ENCODE measurements at regions not wholly inside any gene's neighbourhood (a gene's known extent, or its start where the extent isn't known, plus 50 kb on each side); places are given as distances from the start of the nearest gene placed in this dataset.
"Not testable (repeated sequence)": the region's sequence is repeated elsewhere in the genome, so short reads cannot be mapped to it uniquely, and the experiment has no call there.

DNA sequence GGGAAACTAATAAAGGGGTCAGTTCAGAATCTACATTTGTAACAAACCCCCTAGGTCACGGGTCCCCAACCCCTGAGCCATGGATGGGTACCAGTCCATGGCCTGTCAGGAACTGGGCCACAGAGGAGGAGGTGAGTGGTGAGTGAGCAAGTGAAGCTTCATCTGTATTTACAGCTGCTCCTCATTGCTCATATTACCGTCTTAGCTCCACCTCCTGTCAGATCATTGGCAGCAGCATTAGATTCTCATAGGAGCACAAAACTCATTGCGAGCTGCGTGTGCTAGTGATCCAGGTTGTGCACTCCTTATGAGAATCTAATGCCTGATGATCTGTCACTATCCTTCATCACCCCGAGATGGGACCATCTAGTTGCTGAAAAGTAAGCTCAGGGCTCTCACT, 88.4 kb upstream of the MPP7 start:
- DNase-seq (ENCODE audit: low read depth, low spot score) = no peak

- DNase-seq (ENCODE audit: low read depth, low spot score) = no peak
These were observed 91.2 kb upstream of the MPP7 start for GRCh38 chr10:28393956-28394568.

DNA sequence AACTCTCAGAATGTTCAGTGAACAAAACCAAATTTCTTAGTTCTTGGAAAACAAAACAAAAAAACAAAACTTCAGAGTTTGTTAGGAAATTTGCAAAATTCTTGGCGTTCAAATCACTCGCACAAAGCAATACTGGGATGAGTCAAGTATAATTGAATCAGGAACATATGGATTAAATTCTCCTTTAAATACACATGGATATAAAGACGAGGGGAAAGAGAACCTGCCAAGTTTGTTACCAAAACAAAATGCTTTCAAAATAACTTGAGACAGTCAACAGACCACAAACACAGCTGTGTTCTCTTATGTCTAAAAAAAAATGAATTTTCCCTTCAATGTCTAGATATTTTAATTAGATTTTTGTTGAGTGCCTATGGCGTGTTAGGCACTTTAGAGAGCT, 93.5 kb upstream of the MPP7 start:
- no peak for DNase-seq (ENCODE audit: low read depth, low spot score)

GRCh38 chr10:28397229-28397628, 94.4 kb upstream of the MPP7 start:
- no peak for DNase-seq (ENCODE audit: low read depth, low spot score)

- DNase-seq (ENCODE audit: low read depth, low spot score) = no peak
These were observed 97.3 kb upstream of the MPP7 start for GRCh38 chr10:28400176-28400575.

GRCh38 chr10:28400681-28401080, 97.8 kb upstream of the MPP7 start:
- DNase-seq (ENCODE audit: low read depth, low spot score) = no peak

- DNase-seq (ENCODE audit: low read depth, low spot score) = not testable (repeated sequence)
These were observed 99.8 kb upstream of the MPP7 start for GRCh38 chr10:28402611-28403073.

- DNase-seq (ENCODE audit: low read depth, low spot score) = no peak
These were observed 100.2 kb upstream of the MPP7 start for GRCh38 chr10:28403090-28403489.

GRCh38 chr10:28408237-28408777, 105.4 kb upstream of the MPP7 start:
- DNase-seq (ENCODE audit: low read depth, low spot score) = no peak

- no peak for DNase-seq (ENCODE audit: low read depth, low spot score)
These were observed 107.7 kb upstream of the MPP7 start for GRCh38 chr10:28410420-28411135.

GRCh38 chr10:28411136-28411460, 108.2 kb upstream of the MPP7 start:
- DNase-seq (ENCODE audit: low read depth, low spot score) = no peak

GRCh38 chr10:28411648-28412047, 108.8 kb upstream of the MPP7 start:
- no peak for DNase-seq (ENCODE audit: low read depth, low spot score)

DNA sequence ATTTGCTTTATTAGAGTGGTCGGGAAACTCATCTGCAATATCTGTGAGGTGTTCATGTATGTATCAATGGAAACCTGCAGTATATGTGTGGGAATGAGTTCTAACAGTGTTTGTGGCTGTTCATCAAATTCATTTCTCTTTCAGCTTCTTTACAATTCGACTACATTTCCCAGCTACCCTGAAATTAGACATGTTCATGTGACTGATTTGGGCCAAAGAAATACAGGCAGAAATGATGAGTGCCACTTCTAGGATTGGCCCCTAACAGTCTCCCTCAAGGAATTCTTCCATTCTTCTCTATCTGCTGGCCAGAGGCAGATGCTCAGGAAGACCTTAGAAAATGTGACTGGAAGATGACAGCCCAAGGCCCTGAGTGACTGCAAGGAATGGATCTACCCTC, 114.8 kb upstream of the WAC start:
- no peak for DNase-seq (ENCODE audit: low read depth, low spot score)

DNA sequence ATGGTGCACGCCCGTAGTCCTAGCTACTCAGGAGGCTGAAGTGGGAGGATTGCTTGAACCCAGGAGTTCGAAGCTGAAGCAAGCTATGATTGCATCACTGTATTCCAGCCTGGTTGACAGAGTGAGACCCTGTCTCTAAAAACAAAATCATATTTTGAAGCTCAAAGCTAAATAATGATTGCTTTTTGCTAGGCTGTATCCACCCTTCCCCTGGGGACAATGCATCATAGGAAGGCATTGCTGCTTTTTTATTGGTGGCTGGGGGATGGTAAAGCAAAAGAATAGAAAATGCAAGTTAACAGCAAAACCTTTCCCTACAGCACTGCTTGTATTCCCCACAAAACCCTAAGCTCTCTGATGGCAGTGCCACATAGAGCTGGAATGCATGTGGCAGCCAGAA, 107.5 kb upstream of the WAC start:
- no peak for DNase-seq (ENCODE audit: low read depth, low spot score)

GRCh38 chr10:28426392-28427159, 106.3 kb upstream of the WAC start:
- no peak for DNase-seq (ENCODE audit: low read depth, low spot score)

GRCh38 chr10:28427376-28427775, 105.5 kb upstream of the WAC start:
- no peak for DNase-seq (ENCODE audit: low read depth, low spot score)

- DNase-seq (ENCODE audit: low read depth, low spot score) = no peak
These were observed 103.9 kb upstream of the WAC start for GRCh38 chr10:28429045-28429444.

- DNase-seq (ENCODE audit: low read depth, low spot score) = no peak
These were observed 103.2 kb upstream of the WAC start for GRCh38 chr10:28429573-28430216.

DNA sequence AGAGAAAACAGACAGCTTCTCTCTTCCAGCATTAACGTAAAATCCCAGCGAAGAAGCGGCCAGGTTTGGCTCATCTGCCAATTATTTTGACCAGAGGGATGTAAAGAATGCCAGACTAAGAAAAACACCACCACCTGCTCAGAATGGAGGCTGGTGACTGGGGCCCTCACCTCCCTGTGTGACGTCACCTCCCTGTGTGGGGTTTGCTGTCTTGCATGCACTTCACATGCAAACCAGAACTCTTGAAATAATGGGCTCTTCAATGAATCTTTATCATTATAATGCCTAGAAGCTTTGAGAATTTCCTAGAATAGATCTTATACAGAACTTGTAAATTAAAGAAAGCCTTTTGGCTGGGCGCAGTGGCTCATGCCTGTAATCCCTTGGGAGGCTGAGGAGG, 101.8 kb upstream of the WAC start:
- DNase-seq (ENCODE audit: low read depth, low spot score) = no peak

- DNase-seq (ENCODE audit: low read depth, low spot score) = no peak
These were observed 100.7 kb upstream of the WAC start for GRCh38 chr10:28432210-28432676.

DNA sequence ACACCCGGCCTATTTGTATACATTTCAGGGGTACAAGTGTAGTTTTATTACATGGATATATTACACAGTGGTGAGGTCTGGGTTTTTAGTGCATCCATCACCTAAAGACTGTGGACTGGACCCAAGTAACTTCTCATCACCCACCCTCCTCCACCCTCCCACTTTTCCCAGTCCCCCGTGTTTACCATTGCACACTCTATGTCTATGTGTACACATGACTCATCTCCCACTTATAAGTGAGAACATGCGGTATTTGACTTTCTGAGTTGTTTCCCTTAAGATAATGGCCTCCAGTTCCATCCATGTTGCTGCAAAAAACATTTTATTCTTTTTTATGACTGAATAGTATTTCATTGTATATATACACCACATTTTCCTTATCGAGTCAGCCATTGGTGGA, 98.9 kb upstream of the WAC start:
- DNase-seq (ENCODE audit: low read depth, low spot score) = no peak

DNA sequence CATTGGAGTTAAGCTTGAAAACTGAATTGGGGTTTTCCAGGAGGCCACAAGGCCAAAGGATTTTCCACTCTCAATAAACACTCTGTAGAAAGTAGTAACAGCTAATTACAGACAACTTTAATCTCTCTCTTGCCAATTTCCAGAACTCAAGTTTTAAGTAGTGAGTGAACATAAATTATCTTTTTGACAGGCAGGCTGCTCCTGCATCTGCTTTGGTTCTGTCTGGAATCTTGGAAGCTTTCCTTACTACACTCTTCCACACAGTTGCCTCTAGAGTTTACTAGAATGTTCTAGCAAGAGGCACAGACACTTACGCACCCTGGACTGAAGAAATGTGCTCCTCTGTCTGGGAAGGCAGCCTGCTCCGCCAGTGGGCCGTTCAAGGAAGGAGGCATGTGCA, 90.5 kb upstream of the WAC start:
- no peak for DNase-seq (ENCODE audit: low read depth, low spot score)
